ENCODE measurements at regions not wholly inside any gene's neighbourhood (a gene's known extent, or its start where the extent isn't known, plus 50 kb on each side); places are given as distances from the start of the nearest gene placed in this dataset.

- TF ChIP-seq POLR2AphosphoS5 (IDR thresholded peaks at IDR 0.05) (no peak), CTCF (IDR thresholded peaks at IDR 0.05) (no peak)
Observed at GRCh38 chr3:178169421-178169820, 366.8 kb upstream of the KCNMB2 start.
